ENCODE measurements at regions not wholly inside any gene's neighbourhood (a gene's known extent, or its start where the extent isn't known, plus 50 kb on each side); places are given as distances from the start of the nearest gene placed in this dataset.

- DNase-seq (ENCODE audit: low read depth, low spot score) (no peak), ATAC-seq (no peak)
- in situ Hi-C loops (cut with HindIII; ENCODE audit: low pct_unique_long_range_greater_than_20kb, low sequenced_read_pairs) (no loop called here), intact Hi-C loops (cut with micrococcal nuclease; ENCODE audit: unreplicated experiment) (no loop called here)
- Histone ChIP-seq H3K9me3 (ENCODE audit: control insufficient read depth, insufficient read depth, low read depth, low read length) (no peaks in the 10 kb centered on the region), H3K27ac (ENCODE audit: low read length) (no peak overlapping the region), H3K4me3 (ENCODE audit: low read depth in 2 of 2, low read length in 2 of 2) (no peak overlapping the region), H3K4me1 (ENCODE audit: control insufficient read depth, insufficient read depth, low read length) (no peaks in the 10 kb centered on the region), H3K36me3 (ENCODE audit: control insufficient read depth, insufficient read depth, low read length) (no peaks in the 10 kb centered on the region), H3K27me3 (ENCODE audit: control insufficient read depth, insufficient read depth, low read length) (no peaks in the 10 kb centered on the region)
- POLR2A ChIA-PET: no interaction called here
- TF ChIP-seq CTCF (IDR thresholded peaks at IDR 0.05) (no peak), POLR2AphosphoS5 (IDR thresholded peaks at IDR 0.05; ENCODE audit: low read depth, low read length) (no peak), SIN3A (IDR thresholded peaks at IDR 0.05; ENCODE audit: borderline replicate concordance, insufficient read depth, low read depth, low read length) (no peak), TCF7L2 (IDR thresholded peaks at IDR 0.05; ENCODE audit: low read depth, low read length) (no peak), REST (IDR thresholded peaks at IDR 0.05; ENCODE audit: insufficient read depth in 1 of 2, low read depth in 2 of 2, low read length in 1 of 2) (no peak)
- CTCF ChIA-PET: no interaction called here
- no TSS peak for BruUV-seq (replicated peaks)
These were observed 1864.8 kb upstream of the LRRTM1 start for GRCh38 chr2:82169379-82169778.

- BruUV-seq (replicated peaks): no TSS peak
- in situ Hi-C loops (cut with HindIII; ENCODE audit: low pct_unique_long_range_greater_than_20kb, low sequenced_read_pairs): no loop called here
- intact Hi-C loops (cut with micrococcal nuclease; ENCODE audit: unreplicated experiment): no loop called here
- no peak for DNase-seq (ENCODE audit: low read depth, low spot score)
- H3K4me1 ChIP-seq (ENCODE audit: control insufficient read depth, insufficient read depth, low read length): no peaks in the 10 kb centered on the region
- H3K4me3 ChIP-seq (ENCODE audit: low read depth in 2 of 2, low read length in 2 of 2): no peak overlapping the region
- TF ChIP-seq SIN3A (IDR thresholded peaks at IDR 0.05; ENCODE audit: borderline replicate concordance, insufficient read depth, low read depth, low read length) (no peak), CTCF (IDR thresholded peaks at IDR 0.05) (no peak), POLR2AphosphoS5 (IDR thresholded peaks at IDR 0.05; ENCODE audit: low read depth, low read length) (no peak), REST (IDR thresholded peaks at IDR 0.05; ENCODE audit: insufficient read depth in 1 of 2, low read depth in 2 of 2, low read length in 1 of 2) (no peak), TCF7L2 (IDR thresholded peaks at IDR 0.05; ENCODE audit: low read depth, low read length) (no peak)
- ChIA-PET POLR2A (no interaction called here), CTCF (no interaction called here)
- no peaks in the 10 kb centered on the region for H3K36me3 ChIP-seq (ENCODE audit: control insufficient read depth, insufficient read depth, low read length)
- H3K27ac ChIP-seq (ENCODE audit: low read length): no peak overlapping the region
- no peaks in the 10 kb centered on the region for H3K9me3 ChIP-seq (ENCODE audit: control insufficient read depth, insufficient read depth, low read depth, low read length)
- no peak for ATAC-seq
- no peaks in the 10 kb centered on the region for H3K27me3 ChIP-seq (ENCODE audit: control insufficient read depth, insufficient read depth, low read length)
These were observed 1860.8 kb upstream of the LRRTM1 start for GRCh38 chr2:82165377-82165776.

Data from Panc1 (cell line).